IMR-90 (cell line): ENCODE measurements at regions not wholly inside any gene's neighbourhood (a gene's known extent, or its start where the extent isn't known, plus 50 kb on each side); places are given as distances from the start of the nearest gene placed in this dataset.

Experiments
- ATAC-seq: fragments of 200-7000 bp; cut with Tn5 transposase; 2 replicates; pipeline ENCODE4 v1.9.1; 2020; ENCODE audit warnings: low read depth, mild to moderate bottlenecking, moderate library complexity
- BruUV-seq: library from RNA; stranded (reverse); fragments of 400-500 nt; replicated peaks from 2 replicates; lab custom pipeline; 2021; lab: Mats Ljungman, UMichigan
- CTCF ChIA-PET: fragments of 300-600 bp; formaldehyde crosslinking; extraction: SDS; loops from one replicate; lab custom pipeline; 2021; ENCODE audit warnings: antibody characterized with exemption; lab: Yijun Ruan, JAX
- POLR2A ChIA-PET: fragments of 300-600 bp; sonication (Branson Sonifier 250); formaldehyde crosslinking; loops from one replicate; lab custom pipeline; 2022; ENCODE audit warnings: antibody characterized with exemption; ENCODE audit not compliant: unreplicated experiment; lab: Charles Lee
- DNase-seq: peaks from one replicate; pipeline ENCODE4 v3.0.0; 2013
- H2AFZ ChIP-seq: replicated peaks from 2 replicates; pipeline ENCODE3; 2013; ENCODE audit warnings: low read length, mild to moderate bottlenecking; ENCODE audit not compliant: poor library complexity
- H2AK5ac ChIP-seq: 2 replicates; pipeline ENCODE4 v1.6.1; 2013; ENCODE audit warnings: low read depth, low read length, inconsistent platforms
- H2AK9ac ChIP-seq: replicated peaks from 2 replicates; pipeline ENCODE3; 2013; ENCODE audit warnings: mild to moderate bottlenecking, low read depth, low read length, moderate library complexity; ENCODE audit not compliant: poor library complexity
- H2BK120ac ChIP-seq: 2 replicates; pipeline ENCODE4 v1.6.1; 2013; ENCODE audit warnings: low read depth, low read length, inconsistent platforms
- H2BK15ac ChIP-seq: 3 replicates; pipeline ENCODE4 v1.6.1; 2013; ENCODE audit warnings: low read depth, low read length, inconsistent platforms
- H2BK20ac ChIP-seq: 2 replicates; pipeline ENCODE4 v1.6.1; 2013; ENCODE audit warnings: low read depth, mild to moderate bottlenecking, inconsistent platforms, low read length, moderate library complexity
- H2BK5ac ChIP-seq: 2 replicates; pipeline ENCODE4 v1.6.1; 2013; ENCODE audit warnings: mild to moderate bottlenecking, low read depth, low read length, inconsistent platforms; ENCODE audit not compliant: poor library complexity, severe bottlenecking
- H3K14ac ChIP-seq: replicated peaks from 2 replicates; pipeline ENCODE4 v1.6.1; 2013; ENCODE audit warnings: low read depth, low read length, inconsistent platforms
- H3K18ac ChIP-seq: 2 replicates; pipeline ENCODE4 v1.6.1; 2013; ENCODE audit warnings: low read depth, low read length, control low read depth
- H3K23ac ChIP-seq: 2 replicates; pipeline ENCODE4 v1.6.1; 2013; ENCODE audit warnings: low read depth, low read length, inconsistent platforms
- H3K27ac ChIP-seq: 2 replicates; pipeline ENCODE4 v1.5.1; 2013; ENCODE audit warnings: mild to moderate bottlenecking, control low read depth, low read length; ENCODE audit not compliant: insufficient read depth
- H3K27me3 ChIP-seq: 2 replicates; pipeline ENCODE4 v1.6.1; 2013; ENCODE audit warnings: low read length; ENCODE audit not compliant: control insufficient read depth, insufficient read depth
- H3K36me3 ChIP-seq: 2 replicates; pipeline ENCODE4 v1.6.1; 2013; ENCODE audit warnings: low read length, mixed read lengths; ENCODE audit not compliant: control insufficient read depth, insufficient read depth
- H3K4ac ChIP-seq: 2 replicates; pipeline ENCODE4 v1.6.1; 2013; ENCODE audit warnings: low read depth, low read length, inconsistent platforms
- H3K4me1 ChIP-seq: 2 replicates; pipeline ENCODE4 v1.6.1; 2013; ENCODE audit warnings: low read length, mixed read lengths; ENCODE audit not compliant: control insufficient read depth, insufficient read depth
- H3K4me2 ChIP-seq: 2 replicates; pipeline ENCODE4 v1.6.1; 2013; ENCODE audit warnings: low read depth, mild to moderate bottlenecking, control low read depth, low read length, moderate library complexity
- H3K4me3 ChIP-seq: 2 replicates; pipeline ENCODE4 v1.5.1; 2013; ENCODE audit warnings: low read depth, mild to moderate bottlenecking, control low read depth, low read length, moderate library complexity; ENCODE audit not compliant: insufficient read depth
- H3K56ac ChIP-seq: 2 replicates; pipeline ENCODE4 v1.6.1; 2013; ENCODE audit warnings: low read length, inconsistent platforms; ENCODE audit not compliant: insufficient read depth; ENCODE audit errors: extremely low read depth
- H3K79me1 ChIP-seq, 2 experiments: 2 replicates each; pipeline ENCODE4 v1.6.1; 2013; ENCODE audit warnings: low read length in 2 of 2, inconsistent platforms in 1 of 2, low read depth in 1 of 2
- H3K9ac ChIP-seq: 2 replicates; pipeline ENCODE4 v1.6.1; 2013; ENCODE audit warnings: low read depth, low read length, control low read depth
- H3K9me1 ChIP-seq: 2 replicates; pipeline ENCODE4 v1.6.1; 2013; ENCODE audit warnings: low read length, inconsistent platforms; ENCODE audit not compliant: insufficient read depth
- H3K9me3 ChIP-seq: 2 replicates; pipeline ENCODE4 v1.6.1; 2013; ENCODE audit warnings: low read length; ENCODE audit not compliant: control insufficient read depth, insufficient read depth
- H4K20me1 ChIP-seq: 2 replicates; pipeline ENCODE4 v1.6.1; 2013; ENCODE audit warnings: low read length, inconsistent platforms; ENCODE audit not compliant: insufficient read depth
- H4K5ac ChIP-seq: 2 replicates; pipeline ENCODE4 v1.6.1; 2013; ENCODE audit warnings: mild to moderate bottlenecking, low read depth, low read length, control low read depth
- H4K8ac ChIP-seq, 2 experiments: 2 replicates each; pipeline ENCODE4 v1.6.1; 2013; ENCODE audit warnings: low read depth in 2 of 2, low read length in 2 of 2, control low read depth in 1 of 2, inconsistent platforms in 1 of 2
- H4K91ac ChIP-seq: 2 replicates; pipeline ENCODE4 v1.6.1; 2013; ENCODE audit warnings: low read depth, low read length, inconsistent platforms; ENCODE audit not compliant: insufficient read depth
- BHLHE40 ChIP-seq: fragments of 150-350 bp; IDR thresholded peaks from 2 replicates; pipeline ENCODE4 v1.6.1; 2016; ENCODE audit warnings: mild to moderate bottlenecking, low read depth, low read length
- CEBPB ChIP-seq: IDR thresholded peaks from 2 replicates; pipeline ENCODE4 v1.6.1; 2012; ENCODE audit warnings: low read depth, low read length, improper control_type of control experiment
- CHD1 ChIP-seq: IDR thresholded peaks from 2 replicates; pipeline ENCODE4 v1.6.1; 2012; ENCODE audit warnings: low read depth, low read length, improper control_type of control experiment
- CTCF ChIP-seq: conservative IDR thresholded peaks from 2 replicates; pipeline ENCODE4 v1.5.1; 2012; ENCODE audit warnings: mild to moderate bottlenecking, low read depth, low read length, improper control_type of control experiment
- FOS ChIP-seq: fragments of 150-350 bp; IDR thresholded peaks from 2 replicates; pipeline ENCODE4 v1.6.1; 2016; ENCODE audit warnings: low read depth, low read length
- MAFK ChIP-seq: IDR thresholded peaks from 2 replicates; pipeline ENCODE4 v1.6.1; 2012; ENCODE audit warnings: low read depth, low read length, improper control_type of control experiment
- MAZ ChIP-seq: IDR thresholded peaks from 2 replicates; pipeline ENCODE4 v1.6.1; 2012; ENCODE audit warnings: low read depth, mild to moderate bottlenecking, low read length, improper control_type of control experiment, moderate library complexity, borderline replicate concordance
- MXI1 ChIP-seq: IDR thresholded peaks from 2 replicates; pipeline ENCODE4 v1.6.1; 2012; ENCODE audit warnings: low read depth, mild to moderate bottlenecking, low read length, moderate library complexity, borderline replicate concordance
- NFE2L2 ChIP-seq: fragments of 150-350 bp; IDR thresholded peaks from 2 replicates; pipeline ENCODE4 v1.6.1; 2016; ENCODE audit warnings: low read depth, mild to moderate bottlenecking, low read length
- POLR2A ChIP-seq: IDR thresholded peaks from 2 replicates; pipeline ENCODE4 v1.6.1; 2012; ENCODE audit warnings: mild to moderate bottlenecking, low read depth, low read length
- RAD21 ChIP-seq: IDR thresholded peaks from 2 replicates; pipeline ENCODE4 v1.6.1; 2012; ENCODE audit warnings: low read length, improper control_type of control experiment
- RCOR1 ChIP-seq: IDR thresholded peaks from 2 replicates; pipeline ENCODE4 v1.6.1; 2012; ENCODE audit warnings: mild to moderate bottlenecking, low read length, improper control_type of control experiment; ENCODE audit not compliant: insufficient replicate concordance
- RFX5 ChIP-seq: IDR thresholded peaks from 2 replicates; pipeline ENCODE4 v1.8.0; 2012; ENCODE audit warnings: low read depth, mild to moderate bottlenecking, low read length, moderate library complexity
- USF2 ChIP-seq: fragments of 150-350 bp; IDR thresholded peaks from 2 replicates; pipeline ENCODE4 v1.6.1; 2017; ENCODE audit warnings: mild to moderate bottlenecking, antibody characterized with exemption, low read length, low read depth
- WGBS, 2 experiments: methylation state at CpG; one replicate each; pipeline versions ENCODE4 v1.1.5 to v1.1.7; 2013; ENCODE audit warnings: missing lambda C conversion rate in 2 of 2; ENCODE audit not compliant: insufficient read length in 1 of 2; ENCODE audit errors: extremely low coverage in 2 of 2; 5-methylcytosine and 5-hydroxymethylcytosine counted together
- dilution Hi-C: fragments of 300-500 bp; cut with HindIII; formaldehyde crosslinking; loops from one replicate; pipeline ENCODE4 v1.14.3; 2018; ENCODE audit warnings: low sequenced_read_pairs; ENCODE audit not compliant: unreplicated experiment
- in situ Hi-C: fragments of 300-500 bp; cut with MboI; formaldehyde crosslinking; loops from 3 replicates; pipeline ENCODE4 v1.14.3; 2019; ENCODE audit warnings: low sequenced_read_pairs, inconsistent platforms, mixed read lengths
- intact Hi-C: fragments of 100-400 bp; cut with micrococcal nuclease; formaldehyde crosslinking; loops from 2 replicates; pipeline ENCODE4 v1.10.0; 2022
- TF ChIP-seq, protein P1 (sequence below): fragments of 150-350 bp; IDR thresholded peaks from 2 replicates; pipeline ENCODE4 v1.6.1; 2016; ENCODE audit warnings: low read depth, mild to moderate bottlenecking, low read length, moderate library complexity, borderline replicate concordance

DNA sequence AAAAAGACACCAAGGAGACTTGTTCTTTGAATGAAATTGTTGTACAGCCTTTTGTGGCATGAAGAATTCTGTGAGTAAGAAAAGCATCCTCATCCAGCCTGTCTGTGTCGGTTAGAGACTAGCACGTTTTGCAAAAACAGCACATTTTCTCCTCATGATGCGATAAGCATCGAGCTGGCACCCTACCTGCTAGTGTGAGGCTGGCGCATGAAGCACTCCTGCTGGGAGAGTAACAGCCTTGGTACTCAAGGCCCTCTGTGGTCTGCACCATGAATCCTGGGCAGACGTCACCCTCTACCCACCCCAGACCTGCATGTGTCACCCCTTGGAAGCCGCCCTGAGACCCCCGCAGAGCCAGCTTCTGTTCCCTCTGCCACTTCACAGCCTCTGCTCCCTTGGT is 92.6 kb upstream of the TMEM132E start:
- H3K14ac ChIP-seq, result no peak overlapping the region
- no peaks in the 10 kb centered on the region for H3K9me1 ChIP-seq
- dilution Hi-C loops, result no loop called here
- no peaks in the 10 kb centered on the region for H3K9me3 ChIP-seq
- no TSS peak for BruUV-seq
- WGBS, 2 experiments, result 51% methylated on average over 2 of the region's 8 CpGs; no CpG with 5 or more reads in 1 of the 2 experiments
- no peak overlapping the region for H2BK5ac ChIP-seq
- no peaks in the 10 kb centered on the region for H3K36me3 ChIP-seq
- no peak for TF ChIP-seq BHLHE40
- TF ChIP-seq RFX5, result no peak
- TF ChIP-seq, protein P1, sequence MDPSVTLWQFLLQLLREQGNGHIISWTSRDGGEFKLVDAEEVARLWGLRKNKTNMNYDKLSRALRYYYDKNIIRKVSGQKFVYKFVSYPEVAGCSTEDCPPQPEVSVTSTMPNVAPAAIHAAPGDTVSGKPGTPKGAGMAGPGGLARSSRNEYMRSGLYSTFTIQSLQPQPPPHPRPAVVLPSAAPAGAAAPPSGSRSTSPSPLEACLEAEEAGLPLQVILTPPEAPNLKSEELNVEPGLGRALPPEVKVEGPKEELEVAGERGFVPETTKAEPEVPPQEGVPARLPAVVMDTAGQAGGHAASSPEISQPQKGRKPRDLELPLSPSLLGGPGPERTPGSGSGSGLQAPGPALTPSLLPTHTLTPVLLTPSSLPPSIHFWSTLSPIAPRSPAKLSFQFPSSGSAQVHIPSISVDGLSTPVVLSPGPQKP, result no peak
- no peak for TF ChIP-seq CTCF
- no peak for TF ChIP-seq NFE2L2
- TF ChIP-seq USF2, result no peak
- TF ChIP-seq FOS, result no peak
- no peak for TF ChIP-seq RCOR1
- no peak for TF ChIP-seq CHD1
- no peak for TF ChIP-seq RAD21
- TF ChIP-seq POLR2A, result no peak
- no peak for TF ChIP-seq CEBPB
- TF ChIP-seq MXI1, result no peak
- no peak for TF ChIP-seq MAZ
- no peak for TF ChIP-seq MAFK
- no peak overlapping the region for H4K8ac ChIP-seq
- no peak overlapping the region for H4K91ac ChIP-seq
- in situ Hi-C loops, result no loop called here
- intact Hi-C loops, result no loop called here
- no peak overlapping the region for H3K23ac ChIP-seq
- no peaks in the 10 kb centered on the region for H3K79me1 ChIP-seq
- H3K27me3 ChIP-seq, result no peaks in the 10 kb centered on the region
- no peak overlapping the region for H3K4ac ChIP-seq
- H3K4me2 ChIP-seq, result no peak overlapping the region
- no peaks in the 10 kb centered on the region for H3K4me1 ChIP-seq
- H3K18ac ChIP-seq, result no peak overlapping the region
- no peak overlapping the region for H2BK120ac ChIP-seq
- H3K56ac ChIP-seq, result no peak overlapping the region
- ATAC-seq (no peak), DNase-seq (no peak)
- no peaks in the 10 kb centered on the region for H4K20me1 ChIP-seq
- no peak overlapping the region for H3K27ac ChIP-seq
- no peak overlapping the region for H4K5ac ChIP-seq
- POLR2A ChIA-PET, result no interaction called here
- H2BK15ac ChIP-seq, result no peak overlapping the region
- H2AK5ac ChIP-seq, result no peak overlapping the region
- no peak overlapping the region for H3K4me3 ChIP-seq
- H2AK9ac ChIP-seq, result no peak overlapping the region
- CTCF ChIA-PET, result interaction anchor here (0.6 kb wide), 1 partner anchor 46 kb away, joined by 4 read pairs; no protein-coding TSS in a partner anchor
- no peak overlapping the region for H2AFZ ChIP-seq
- no peak overlapping the region for H2BK20ac ChIP-seq
- H3K9ac ChIP-seq, result no peak overlapping the region
